ENCODE measurements at regions not wholly inside any gene's neighbourhood (a gene's known extent, or its start where the extent isn't known, plus 50 kb on each side); places are given as distances from the start of the nearest gene placed in this dataset.

DNA sequence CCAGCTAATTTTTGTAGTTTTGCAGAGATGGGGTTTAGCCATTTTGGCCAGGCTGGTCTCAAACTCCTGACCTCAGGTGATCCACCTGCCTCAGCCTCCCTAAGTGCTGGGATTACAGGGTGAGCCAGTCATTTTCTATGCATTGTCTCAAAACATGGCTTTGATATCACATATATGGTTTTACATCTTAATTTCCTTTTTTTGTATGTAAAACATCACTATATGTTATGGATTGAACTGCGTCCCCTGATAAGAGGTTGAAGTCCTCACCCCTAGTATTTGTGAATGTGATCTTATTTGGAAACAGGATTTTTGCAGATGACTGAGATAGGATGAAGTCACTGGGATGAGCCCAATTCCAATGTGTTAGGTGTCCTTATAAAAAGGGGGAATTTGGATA is 89.8 kb upstream of the MYCN start:
- Histone ChIP-seq H3K4me3 (no peak overlapping the region), H3K4me1 (no peaks in the 10 kb centered on the region), H3K27me3 (no peaks in the 10 kb centered on the region), H3K9me3 (no peaks in the 10 kb centered on the region), H3K36me3 (no peaks in the 10 kb centered on the region), H3K27ac (no peak overlapping the region)
- DNase-seq (ENCODE audit: low spot score in 2 of 2): no peak
- TF ChIP-seq, protein P1, sequence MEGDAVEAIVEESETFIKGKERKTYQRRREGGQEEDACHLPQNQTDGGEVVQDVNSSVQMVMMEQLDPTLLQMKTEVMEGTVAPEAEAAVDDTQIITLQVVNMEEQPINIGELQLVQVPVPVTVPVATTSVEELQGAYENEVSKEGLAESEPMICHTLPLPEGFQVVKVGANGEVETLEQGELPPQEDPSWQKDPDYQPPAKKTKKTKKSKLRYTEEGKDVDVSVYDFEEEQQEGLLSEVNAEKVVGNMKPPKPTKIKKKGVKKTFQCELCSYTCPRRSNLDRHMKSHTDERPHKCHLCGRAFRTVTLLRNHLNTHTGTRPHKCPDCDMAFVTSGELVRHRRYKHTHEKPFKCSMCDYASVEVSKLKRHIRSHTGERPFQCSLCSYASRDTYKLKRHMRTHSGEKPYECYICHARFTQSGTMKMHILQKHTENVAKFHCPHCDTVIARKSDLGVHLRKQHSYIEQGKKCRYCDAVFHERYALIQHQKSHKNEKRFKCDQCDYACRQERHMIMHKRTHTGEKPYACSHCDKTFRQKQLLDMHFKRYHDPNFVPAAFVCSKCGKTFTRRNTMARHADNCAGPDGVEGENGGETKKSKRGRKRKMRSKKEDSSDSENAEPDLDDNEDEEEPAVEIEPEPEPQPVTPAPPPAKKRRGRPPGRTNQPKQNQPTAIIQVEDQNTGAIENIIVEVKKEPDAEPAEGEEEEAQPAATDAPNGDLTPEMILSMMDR (IDR thresholded peaks at IDR 0.05): no peak
- TF ChIP-seq POLR2AphosphoS5 (IDR thresholded peaks at IDR 0.05): no peak
- TF ChIP-seq POLR2A (IDR thresholded peaks at IDR 0.05): no peak
- intact Hi-C loops (cut with DNase I; ENCODE audit: low total_unique reads): no loop called here

DNA sequence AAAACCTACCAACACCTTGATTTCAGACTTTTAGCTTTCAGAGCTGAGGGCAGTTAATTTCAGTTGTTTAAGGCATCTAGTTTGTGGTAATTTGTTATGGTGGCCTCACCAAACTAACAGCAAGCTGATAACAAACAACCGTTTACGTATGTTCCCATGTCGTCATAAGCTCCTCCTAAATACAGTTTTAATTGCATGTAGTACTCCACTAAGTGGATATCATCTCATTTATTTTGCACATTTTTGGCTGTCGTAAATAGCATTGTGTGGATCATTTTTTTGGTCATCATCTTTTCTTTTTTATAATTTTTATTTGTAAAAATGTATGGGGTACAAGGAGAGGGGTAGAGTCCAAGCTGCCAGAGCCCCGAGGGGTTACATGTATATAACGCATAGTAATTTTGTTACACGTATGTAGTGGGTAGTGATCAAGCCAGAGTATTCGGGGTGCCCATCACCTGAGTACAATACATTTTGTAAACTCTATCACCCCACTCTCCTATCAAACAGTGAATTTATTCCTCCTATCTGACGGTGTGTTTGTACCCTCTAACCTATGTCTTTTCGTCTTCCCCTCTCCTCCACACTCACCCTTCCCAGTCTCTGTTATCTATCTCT is 89.2 kb upstream of the MYCN start:
- Histone ChIP-seq H3K9me3 (no peaks in the 10 kb centered on the region), H3K36me3 (no peaks in the 10 kb centered on the region), H3K4me3 (no peak overlapping the region), H3K27ac (no peak overlapping the region), H3K4me1 (no peaks in the 10 kb centered on the region), H3K27me3 (no peaks in the 10 kb centered on the region)
- no peak for TF ChIP-seq POLR2A (IDR thresholded peaks at IDR 0.05)
- TF ChIP-seq, protein P1 (IDR thresholded peaks at IDR 0.05): no peak
- TF ChIP-seq POLR2AphosphoS5 (IDR thresholded peaks at IDR 0.05): no peak
- intact Hi-C loops (cut with DNase I; ENCODE audit: low total_unique reads): no loop called here
- DNase-seq (ENCODE audit: low spot score in 2 of 2): no peak

DNA sequence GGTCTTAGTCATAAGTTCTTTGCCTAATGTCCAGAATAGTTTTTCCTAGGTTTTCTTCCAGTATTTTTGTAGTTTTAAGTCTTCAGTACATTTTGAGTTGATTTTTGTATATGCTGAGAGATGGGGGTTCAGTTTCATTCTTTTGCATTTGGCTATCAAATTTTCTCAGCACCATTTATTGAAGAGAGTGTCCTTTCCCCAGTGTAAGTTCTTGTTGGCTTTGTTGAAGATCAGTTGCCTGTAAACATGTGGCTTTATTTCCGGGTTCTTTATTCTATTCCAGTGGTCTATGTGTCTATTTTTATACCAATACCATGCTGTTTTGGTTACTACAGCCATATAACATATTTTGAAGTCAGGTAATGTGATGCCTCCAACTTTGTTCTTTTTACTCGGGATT is 87.5 kb upstream of the MYCN start:
- no peak overlapping the region for H3K4me3 ChIP-seq
- no peak overlapping the region for H3K27ac ChIP-seq
- no peaks in the 10 kb centered on the region for H3K27me3 ChIP-seq
- H3K9me3 ChIP-seq: no peaks in the 10 kb centered on the region
- intact Hi-C loops (cut with DNase I; ENCODE audit: low total_unique reads): no loop called here
- no peak for TF ChIP-seq POLR2AphosphoS5 (IDR thresholded peaks at IDR 0.05)
- TF ChIP-seq, protein P1 (IDR thresholded peaks at IDR 0.05): no peak
- no peak for TF ChIP-seq POLR2A (IDR thresholded peaks at IDR 0.05)
- no peak for DNase-seq (ENCODE audit: low spot score in 2 of 2)
- H3K4me1 ChIP-seq: no peaks in the 10 kb centered on the region
- no peaks in the 10 kb centered on the region for H3K36me3 ChIP-seq

DNA sequence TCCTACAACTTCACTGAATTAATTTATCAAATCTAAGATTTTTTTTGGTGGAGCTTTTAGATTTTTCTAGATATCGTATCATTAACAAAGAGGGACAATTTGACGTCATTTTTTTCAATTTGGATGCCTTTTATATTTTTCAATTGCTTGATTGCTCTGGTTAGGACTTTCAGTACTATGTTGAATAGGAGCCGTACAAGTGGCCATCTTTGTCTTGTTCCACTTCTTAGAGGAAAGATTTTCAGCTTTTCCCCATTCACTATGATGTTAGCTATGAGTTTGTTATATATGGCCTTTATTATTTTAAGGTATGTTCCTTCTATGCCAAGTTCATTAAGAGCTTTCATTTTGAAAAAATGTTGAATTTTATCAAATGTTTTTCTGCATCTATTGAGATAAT is 86.4 kb upstream of the MYCN start:
- H3K4me1 ChIP-seq: no peaks in the 10 kb centered on the region
- TF ChIP-seq, protein P1 (IDR thresholded peaks at IDR 0.05): no peak
- TF ChIP-seq POLR2AphosphoS5 (IDR thresholded peaks at IDR 0.05): no peak
- TF ChIP-seq POLR2A (IDR thresholded peaks at IDR 0.05): no peak
- H3K4me3 ChIP-seq: no peak overlapping the region
- intact Hi-C loops (cut with DNase I; ENCODE audit: low total_unique reads): no loop called here
- no peaks in the 10 kb centered on the region for H3K9me3 ChIP-seq
- no peak overlapping the region for H3K27ac ChIP-seq
- H3K36me3 ChIP-seq: no peaks in the 10 kb centered on the region
- H3K27me3 ChIP-seq: no peaks in the 10 kb centered on the region
- DNase-seq (ENCODE audit: low spot score in 2 of 2): no peak

DNA sequence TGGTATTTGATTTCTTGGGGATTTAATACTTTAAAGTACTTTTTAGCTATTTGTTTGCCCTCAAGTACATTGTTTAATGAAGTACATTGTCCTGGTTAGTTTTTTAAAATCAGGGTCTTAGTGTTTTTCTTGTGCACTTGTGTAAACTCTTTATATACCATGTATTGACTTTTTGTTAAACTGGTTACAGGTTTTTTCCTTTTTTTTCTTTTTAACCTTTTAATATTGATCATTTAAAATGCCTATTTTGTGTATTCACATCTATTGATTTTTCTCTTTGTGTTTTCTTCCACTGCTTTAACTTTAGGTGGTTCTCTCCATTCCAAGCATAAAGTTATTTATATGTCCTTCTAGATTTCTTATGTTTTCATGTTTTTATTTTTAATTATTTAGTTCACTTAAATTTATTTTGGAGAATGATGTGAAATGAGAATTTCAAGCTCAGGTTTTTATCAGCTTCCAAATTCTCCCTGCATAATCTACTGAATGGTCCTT is 84.5 kb upstream of the MYCN start:
- Histone ChIP-seq H3K9me3 (no peaks in the 10 kb centered on the region), H3K4me3 (no peak overlapping the region), H3K27ac (no peak overlapping the region), H3K27me3 (no peaks in the 10 kb centered on the region), H3K4me1 (no peaks in the 10 kb centered on the region), H3K36me3 (no peaks in the 10 kb centered on the region)
- intact Hi-C loops (cut with DNase I; ENCODE audit: low total_unique reads): no loop called here
- TF ChIP-seq, protein P1 (IDR thresholded peaks at IDR 0.05): no peak
- no peak for TF ChIP-seq POLR2A (IDR thresholded peaks at IDR 0.05)
- no peak for TF ChIP-seq POLR2AphosphoS5 (IDR thresholded peaks at IDR 0.05)
- DNase-seq (ENCODE audit: low spot score in 2 of 2): no peak
